Inflammatory macrophage (primary cell): ENCODE measurements at regions not wholly inside any gene's neighbourhood (a gene's known extent, or its start where the extent isn't known, plus 50 kb on each side); places are given as distances from the start of the nearest gene placed in this dataset.

Experiments used
- DNase-seq, 2 donors: peaks; one replicate each; pipeline ENCODE4 v3.0.0-alpha.2; 2020 to 2022

- DNase-seq: peak in 1 of 2 donors; percentile 23
These were observed 351.1 kb upstream of the KLF6 start for GRCh38 chr10:4136121-4136520.

- DNase-seq: no peak
These were observed 347.2 kb upstream of the KLF6 start for GRCh38 chr10:4132216-4132556.

GRCh38 chr10:4131407-4132215 is 346.6 kb upstream of the KLF6 start:
- DNase-seq: peak; percentile 90 to 97

- peak; percentile 73 to 82 for DNase-seq
These were observed 345.7 kb upstream of the KLF6 start for GRCh38 chr10:4130685-4131084.

- DNase-seq: no peak
These were observed 345.0 kb upstream of the KLF6 start for GRCh38 chr10:4129866-4130477.

- DNase-seq: peak; percentile 89
These were observed 342.7 kb upstream of the KLF6 start for GRCh38 chr10:4127518-4128315.

- no peak for DNase-seq
These were observed 340.8 kb upstream of the KLF6 start for GRCh38 chr10:4125776-4126175.

GRCh38 chr10:4121502-4122380 is 336.7 kb upstream of the KLF6 start:
- peak; percentile 93 to 95 for DNase-seq

- peak; percentile 66 to 88 for DNase-seq
These were observed 335.3 kb upstream of the KLF6 start for GRCh38 chr10:4120096-4120853.

- no peak for DNase-seq
These were observed 334.1 kb upstream of the KLF6 start for GRCh38 chr10:4119107-4119506.

GRCh38 chr10:4117604-4118003 is 332.6 kb upstream of the KLF6 start:
- DNase-seq: no peak

- DNase-seq: no peak
These were observed 326.6 kb upstream of the KLF6 start for GRCh38 chr10:4111643-4112042.

- DNase-seq: no peak
These were observed 324.5 kb upstream of the KLF6 start for GRCh38 chr10:4109469-4109868.

GRCh38 chr10:4108693-4109092 is 323.7 kb upstream of the KLF6 start:
- DNase-seq: no peak

GRCh38 chr10:4107285-4107851 is 322.4 kb upstream of the KLF6 start:
- DNase-seq: peak; percentile 35 to 67

- no peak for DNase-seq
These were observed 318.6 kb upstream of the KLF6 start for GRCh38 chr10:4103603-4104002.

GRCh38 chr10:4102802-4103344 is 317.9 kb upstream of the KLF6 start:
- no peak for DNase-seq

- DNase-seq: no peak
These were observed 317.1 kb upstream of the KLF6 start for GRCh38 chr10:4101918-4102654.

GRCh38 chr10:4100380-4100779 is 315.4 kb upstream of the KLF6 start:
- DNase-seq: no peak

GRCh38 chr10:4099202-4099601 is 314.2 kb upstream of the KLF6 start:
- no peak for DNase-seq
